ENCODE measurements at regions not wholly inside any gene's neighbourhood (a gene's known extent, or its start where the extent isn't known, plus 50 kb on each side); places are given as distances from the start of the nearest gene placed in this dataset.

DNA sequence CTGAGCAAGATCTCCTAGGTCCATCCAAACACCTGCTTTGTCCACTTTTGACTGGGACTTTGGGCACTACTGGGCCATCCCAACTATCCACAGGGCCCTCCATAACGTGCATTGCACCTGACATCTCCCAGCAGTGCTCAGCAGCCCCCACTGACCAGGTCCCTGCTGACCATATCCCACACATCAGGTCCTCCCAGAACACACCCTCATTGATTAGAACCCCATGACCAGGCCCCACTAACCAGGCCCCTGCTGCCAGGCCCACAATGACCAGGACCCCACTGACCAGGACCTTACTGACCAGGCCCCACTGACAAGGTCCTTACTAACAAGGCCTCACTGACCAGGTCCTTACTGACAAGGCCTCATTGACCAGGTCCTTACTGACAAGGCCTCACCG is 93.9 kb upstream of the CTSV start:
- no peak for TF ChIP-seq TAF1 (IDR thresholded peaks at IDR 0.05; ENCODE audit: low read depth, low read length)
- TF ChIP-seq, protein P1, sequence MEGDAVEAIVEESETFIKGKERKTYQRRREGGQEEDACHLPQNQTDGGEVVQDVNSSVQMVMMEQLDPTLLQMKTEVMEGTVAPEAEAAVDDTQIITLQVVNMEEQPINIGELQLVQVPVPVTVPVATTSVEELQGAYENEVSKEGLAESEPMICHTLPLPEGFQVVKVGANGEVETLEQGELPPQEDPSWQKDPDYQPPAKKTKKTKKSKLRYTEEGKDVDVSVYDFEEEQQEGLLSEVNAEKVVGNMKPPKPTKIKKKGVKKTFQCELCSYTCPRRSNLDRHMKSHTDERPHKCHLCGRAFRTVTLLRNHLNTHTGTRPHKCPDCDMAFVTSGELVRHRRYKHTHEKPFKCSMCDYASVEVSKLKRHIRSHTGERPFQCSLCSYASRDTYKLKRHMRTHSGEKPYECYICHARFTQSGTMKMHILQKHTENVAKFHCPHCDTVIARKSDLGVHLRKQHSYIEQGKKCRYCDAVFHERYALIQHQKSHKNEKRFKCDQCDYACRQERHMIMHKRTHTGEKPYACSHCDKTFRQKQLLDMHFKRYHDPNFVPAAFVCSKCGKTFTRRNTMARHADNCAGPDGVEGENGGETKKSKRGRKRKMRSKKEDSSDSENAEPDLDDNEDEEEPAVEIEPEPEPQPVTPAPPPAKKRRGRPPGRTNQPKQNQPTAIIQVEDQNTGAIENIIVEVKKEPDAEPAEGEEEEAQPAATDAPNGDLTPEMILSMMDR (IDR thresholded peaks at IDR 0.05; ENCODE audit: control extremely low read depth in 1 of 3, insufficient read depth in 1 of 3, low read depth in 1 of 3, low read length in 3 of 3): no peak

Data from H1 (cell line).